ENCODE measurements at regions not wholly inside any gene's neighbourhood (a gene's known extent, or its start where the extent isn't known, plus 50 kb on each side); places are given as distances from the start of the nearest gene placed in this dataset.

DNA sequence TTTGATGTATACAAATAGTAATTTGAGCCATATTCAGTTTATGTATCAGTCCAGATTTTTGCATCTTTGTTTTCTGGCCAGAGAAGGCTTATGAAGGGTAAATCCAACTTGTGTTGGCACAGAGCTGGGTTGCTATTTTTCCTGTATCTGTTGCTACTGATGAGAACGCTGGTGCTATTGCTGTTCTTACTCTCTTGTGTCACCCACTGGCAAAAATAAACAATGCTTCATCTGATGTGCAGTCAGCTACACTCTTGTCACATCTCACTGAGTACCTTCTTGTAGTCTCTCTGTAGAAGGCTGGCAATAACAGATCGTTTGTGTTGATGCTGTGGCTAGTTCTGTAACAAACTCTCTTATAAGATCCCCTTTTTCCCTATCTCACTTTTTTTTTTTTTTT lies 323.4 kb downstream of the CDH19 start:
- ATAC-seq (no peak), DNase-seq (ENCODE audit: low read depth, low spot score) (no peak)
- RAD21 ChIA-PET (ENCODE audit: low non-redundant PET in 1 of 2, low total read pairs in 2 of 2, uncharacterized antibody in 2 of 2, unreplicated experiment in 2 of 2) = no interaction called here
- no TSS peak for BruUV-seq (replicated peaks)
- Histone ChIP-seq H3K79me2 (ENCODE audit: insufficient read depth, low read length) (no peaks in the 10 kb centered on the region), H3K4me2 (ENCODE audit: low read length) (no peak overlapping the region), H3K4me3 (replicated peaks in 1 of 2; ENCODE audit: low read depth in 1 of 2, low read length in 2 of 2) (no peak overlapping the region), H3K9me3 (ENCODE audit: control insufficient read depth in 1 of 2, insufficient read depth in 1 of 2, low read depth in 1 of 2, low read length in 2 of 2) (peaks cover 21 to 25% of the 10 kb centered on the region in 2 experiments; a peak in 2 of 4 replicates), H4K20me1 (ENCODE audit: insufficient read depth) (no peaks in the 10 kb centered on the region), H3K27ac (ENCODE audit: low read depth, low read length) (no peak overlapping the region), H3K27me3 (ENCODE audit: insufficient read depth, low read length) (no peaks in the 10 kb centered on the region), H2AFZ (ENCODE audit: low read depth, low read length, poor library complexity, severe bottlenecking) (no peak overlapping the region), H3K9me2 (ENCODE audit: insufficient read depth) (no peaks in the 10 kb centered on the region), H3K9ac (ENCODE audit: low read length) (no peak overlapping the region), H3K36me3 (ENCODE audit: control insufficient read depth in 1 of 2, insufficient read depth in 2 of 2, low read length in 2 of 2) (no peaks in the 10 kb centered on the region), H3K4me1 (ENCODE audit: control insufficient read depth in 1 of 2, insufficient read depth in 2 of 2, low read length in 2 of 2) (no peaks in the 10 kb centered on the region)
- CTCF ChIA-PET = no interaction called here
- POLR2A ChIA-PET = no interaction called here
- TF ChIP-seq EZH2phosphoT487 (IDR thresholded peaks at IDR 0.05; ENCODE audit: borderline replicate concordance) (no peak), SRF (IDR thresholded peaks at IDR 0.05; ENCODE audit: low read depth) (no peak), CBX3 (IDR thresholded peaks at IDR 0.05; ENCODE audit: low read depth) (no peak), ZFX (IDR thresholded peaks at IDR 0.05) (no peak)
- TF ChIP-seq, protein P1, sequence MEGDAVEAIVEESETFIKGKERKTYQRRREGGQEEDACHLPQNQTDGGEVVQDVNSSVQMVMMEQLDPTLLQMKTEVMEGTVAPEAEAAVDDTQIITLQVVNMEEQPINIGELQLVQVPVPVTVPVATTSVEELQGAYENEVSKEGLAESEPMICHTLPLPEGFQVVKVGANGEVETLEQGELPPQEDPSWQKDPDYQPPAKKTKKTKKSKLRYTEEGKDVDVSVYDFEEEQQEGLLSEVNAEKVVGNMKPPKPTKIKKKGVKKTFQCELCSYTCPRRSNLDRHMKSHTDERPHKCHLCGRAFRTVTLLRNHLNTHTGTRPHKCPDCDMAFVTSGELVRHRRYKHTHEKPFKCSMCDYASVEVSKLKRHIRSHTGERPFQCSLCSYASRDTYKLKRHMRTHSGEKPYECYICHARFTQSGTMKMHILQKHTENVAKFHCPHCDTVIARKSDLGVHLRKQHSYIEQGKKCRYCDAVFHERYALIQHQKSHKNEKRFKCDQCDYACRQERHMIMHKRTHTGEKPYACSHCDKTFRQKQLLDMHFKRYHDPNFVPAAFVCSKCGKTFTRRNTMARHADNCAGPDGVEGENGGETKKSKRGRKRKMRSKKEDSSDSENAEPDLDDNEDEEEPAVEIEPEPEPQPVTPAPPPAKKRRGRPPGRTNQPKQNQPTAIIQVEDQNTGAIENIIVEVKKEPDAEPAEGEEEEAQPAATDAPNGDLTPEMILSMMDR (IDR thresholded peaks at IDR 0.05 in 2 of 3, conservative IDR thresholded peaks at IDR 0.05 in 1 of 3; ENCODE audit: borderline replicate concordance in 1 of 3, insufficient read depth in 1 of 3, low read depth in 2 of 3, low read length in 2 of 3) = no peak
- TF ChIP-seq, protein P2, sequence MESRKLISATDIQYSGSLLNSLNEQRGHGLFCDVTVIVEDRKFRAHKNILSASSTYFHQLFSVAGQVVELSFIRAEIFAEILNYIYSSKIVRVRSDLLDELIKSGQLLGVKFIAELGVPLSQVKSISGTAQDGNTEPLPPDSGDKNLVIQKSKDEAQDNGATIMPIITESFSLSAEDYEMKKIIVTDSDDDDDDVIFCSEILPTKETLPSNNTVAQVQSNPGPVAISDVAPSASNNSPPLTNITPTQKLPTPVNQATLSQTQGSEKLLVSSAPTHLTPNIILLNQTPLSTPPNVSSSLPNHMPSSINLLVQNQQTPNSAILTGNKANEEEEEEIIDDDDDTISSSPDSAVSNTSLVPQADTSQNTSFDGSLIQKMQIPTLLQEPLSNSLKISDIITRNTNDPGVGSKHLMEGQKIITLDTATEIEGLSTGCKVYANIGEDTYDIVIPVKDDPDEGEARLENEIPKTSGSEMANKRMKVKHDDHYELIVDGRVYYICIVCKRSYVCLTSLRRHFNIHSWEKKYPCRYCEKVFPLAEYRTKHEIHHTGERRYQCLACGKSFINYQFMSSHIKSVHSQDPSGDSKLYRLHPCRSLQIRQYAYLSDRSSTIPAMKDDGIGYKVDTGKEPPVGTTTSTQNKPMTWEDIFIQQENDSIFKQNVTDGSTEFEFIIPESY (IDR thresholded peaks at IDR 0.05; ENCODE audit: extremely low read depth, insufficient replicate concordance, low read length) = no peak
- intact Hi-C loops (cut with micrococcal nuclease) = no loop called here

Data from HCT116 (cell line).